Vagina (tissue), 2 donors: ENCODE measurements at regions not wholly inside any gene's neighbourhood (a gene's known extent, or its start where the extent isn't known, plus 50 kb on each side); places are given as distances from the start of the nearest gene placed in this dataset.

Source experiments
- CTCF ChIP-seq, 3 experiments: fragments of 450-650 bp in 2 of 3; fragments of 200-600 bp in 1 of 3; sonication (generic) in 1 of 3; IDR thresholded peaks; one replicate each; pipeline ENCODE4 v1.5.1; 2017 to 2019; ENCODE audit warnings: antibody characterized with exemption in 3 of 3, mild to moderate bottlenecking in 2 of 3, moderate library complexity in 2 of 3
- POLR2AphosphoS5 ChIP-seq, 2 donors: sonication (generic); formaldehyde crosslinking; IDR thresholded peaks; one replicate each; pipeline ENCODE4 v1.9.0; 2017; ENCODE audit warnings: antibody characterized with exemption in 2 of 2, mild to moderate bottlenecking in 2 of 2, low read depth in 1 of 2; ENCODE audit not compliant: insufficient read depth in 1 of 2

GRCh38 chr2:59383473-59383872, 1142.3 kb upstream of the FANCL start:
- TF ChIP-seq CTCF (IDR thresholded peaks at IDR 0.05) (no peak), POLR2AphosphoS5 (IDR thresholded peaks at IDR 0.05; ENCODE audit: insufficient read depth in 1 of 2, low read depth in 1 of 2) (no peak)
